ENCODE measurements at regions not wholly inside any gene's neighbourhood (a gene's known extent, or its start where the extent isn't known, plus 50 kb on each side); places are given as distances from the start of the nearest gene placed in this dataset.

DNA sequence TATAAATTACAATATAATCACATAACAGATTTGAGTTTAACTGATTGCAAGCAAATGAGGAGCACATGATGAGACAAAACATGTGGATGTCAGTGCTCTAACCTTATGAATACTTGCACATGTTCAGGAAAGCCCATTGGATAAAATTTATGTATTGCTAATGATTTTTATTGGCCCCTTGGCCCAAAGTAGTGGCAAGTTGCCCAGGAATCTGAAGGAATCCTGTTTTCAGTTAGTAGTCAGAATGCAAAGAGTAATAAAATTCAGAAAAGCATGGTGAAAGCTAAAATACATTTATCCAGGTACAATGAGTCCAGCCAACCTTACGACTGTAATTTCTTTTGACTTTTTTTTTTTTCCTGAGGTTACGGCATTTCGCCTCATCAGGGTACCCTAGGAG is 1539.4 kb downstream of the EFNB2 start:
- TF ChIP-seq CTCF (IDR thresholded peaks at IDR 0.05) (no peak), POLR2A (IDR thresholded peaks at IDR 0.05) (no peak)
